Skeletal muscle tissue (tissue), 3 donors: ENCODE measurements at regions not wholly inside any gene's neighbourhood (a gene's known extent, or its start where the extent isn't known, plus 50 kb on each side); places are given as distances from the start of the nearest gene placed in this dataset.

Experiments
- H3K27ac ChIP-seq: one replicate; pipeline ENCODE4 v1.7.0; 2013; ENCODE audit warnings: mild to moderate bottlenecking, low read depth, low read length, inconsistent platforms
- H3K27me3 ChIP-seq, 3 donors: one replicate each; pipeline ENCODE4 v1.7.0; 2013; ENCODE audit warnings: low read length in 3 of 3; ENCODE audit not compliant: control insufficient read depth in 3 of 3, insufficient read depth in 3 of 3
- H3K36me3 ChIP-seq, 3 donors: one replicate each; pipeline ENCODE4 v1.7.0; 2013; ENCODE audit warnings: low read length in 3 of 3; ENCODE audit not compliant: control insufficient read depth in 3 of 3, insufficient read depth in 3 of 3
- H3K4me1 ChIP-seq, 3 donors: one replicate each; pipeline ENCODE4 v1.7.0; 2013; ENCODE audit warnings: low read length in 3 of 3, mild to moderate bottlenecking in 3 of 3; ENCODE audit not compliant: control insufficient read depth in 3 of 3, insufficient read depth in 3 of 3
- H3K4me3 ChIP-seq, 3 donors: one replicate each; pipeline ENCODE4 v1.7.0; 2013; ENCODE audit warnings: low read length in 3 of 3
- H3K9ac ChIP-seq, 3 donors: one replicate each; pipeline ENCODE4 v1.7.0; 2013; ENCODE audit warnings: low read length in 3 of 3, mild to moderate bottlenecking in 3 of 3, moderate library complexity in 2 of 3, low read depth in 1 of 3
- H3K9me3 ChIP-seq, 3 donors: one replicate each; pipeline ENCODE4 v1.7.0; 2013; ENCODE audit warnings: low read length in 3 of 3; ENCODE audit not compliant: control insufficient read depth in 3 of 3
- donor health status: Osteomylitis.

- H3K27ac ChIP-seq = no peak overlapping the region
- H3K4me3 ChIP-seq = no peak overlapping the region
- H3K4me1 ChIP-seq = no peaks in the 10 kb centered on the region
- H3K36me3 ChIP-seq = no peaks in the 10 kb centered on the region
- H3K9ac ChIP-seq = no peak overlapping the region
- H3K9me3 ChIP-seq = peaks cover 2 to 3% (median 2%) of the 10 kb centered on the region in 3 donors
- H3K27me3 ChIP-seq = no peaks in the 10 kb centered on the region
Measured at GRCh38 chr15:96086164-96086563, 244.3 kb upstream of the NR2F2 start.

GRCh38 chr15:96087180-96087884 lies 243.2 kb upstream of the NR2F2 start:
- H3K36me3 ChIP-seq = no peaks in the 10 kb centered on the region
- no peaks in the 10 kb centered on the region for H3K4me1 ChIP-seq
- peaks cover 0 to under 1% (median 0%) of the 10 kb centered on the region in 3 donors for H3K9me3 ChIP-seq
- H3K27me3 ChIP-seq = no peaks in the 10 kb centered on the region
- no peak overlapping the region for H3K27ac ChIP-seq
- H3K4me3 ChIP-seq = no peak overlapping the region
- H3K9ac ChIP-seq = no peak overlapping the region

- no peaks in the 10 kb centered on the region for H3K4me1 ChIP-seq
- no peaks in the 10 kb centered on the region for H3K27me3 ChIP-seq
- H3K9ac ChIP-seq = no peak overlapping the region
- H3K27ac ChIP-seq = no peak overlapping the region
- no peaks in the 10 kb centered on the region for H3K9me3 ChIP-seq
- H3K4me3 ChIP-seq = no peak overlapping the region
- H3K36me3 ChIP-seq = no peaks in the 10 kb centered on the region
Measured at GRCh38 chr15:96088650-96089049, 241.8 kb upstream of the NR2F2 start.

- Histone ChIP-seq H3K4me1 (no peaks in the 10 kb centered on the region), H3K4me3 (no peak overlapping the region), H3K9ac (no peak overlapping the region), H3K27ac (no peak overlapping the region), H3K9me3 (no peaks in the 10 kb centered on the region), H3K36me3 (no peaks in the 10 kb centered on the region), H3K27me3 (no peaks in the 10 kb centered on the region)
Measured at GRCh38 chr15:96089405-96090058, 241.0 kb upstream of the NR2F2 start.

GRCh38 chr15:96092186-96092585 lies 238.3 kb upstream of the NR2F2 start:
- Histone ChIP-seq H3K9me3 (no peaks in the 10 kb centered on the region), H3K27ac (no peak overlapping the region), H3K4me1 (no peaks in the 10 kb centered on the region), H3K36me3 (no peaks in the 10 kb centered on the region), H3K4me3 (no peak overlapping the region), H3K9ac (no peak overlapping the region), H3K27me3 (no peaks in the 10 kb centered on the region)

GRCh38 chr15:96093063-96093462 lies 237.4 kb upstream of the NR2F2 start:
- H3K4me3 ChIP-seq = no peak overlapping the region
- H3K27ac ChIP-seq = no peak overlapping the region
- H3K36me3 ChIP-seq = no peaks in the 10 kb centered on the region
- no peaks in the 10 kb centered on the region for H3K9me3 ChIP-seq
- H3K9ac ChIP-seq = no peak overlapping the region
- no peaks in the 10 kb centered on the region for H3K4me1 ChIP-seq
- H3K27me3 ChIP-seq = no peaks in the 10 kb centered on the region

- no peaks in the 10 kb centered on the region for H3K27me3 ChIP-seq
Measured at GRCh38 chr15:96097661-96098060, 232.8 kb upstream of the NR2F2 start.

GRCh38 chr15:96102631-96103030 lies 227.9 kb upstream of the NR2F2 start:
- H3K36me3 ChIP-seq = no peaks in the 10 kb centered on the region
- H3K9ac ChIP-seq = no peak overlapping the region
- H3K4me1 ChIP-seq = no peaks in the 10 kb centered on the region
- no peaks in the 10 kb centered on the region for H3K9me3 ChIP-seq
- H3K4me3 ChIP-seq = no peak overlapping the region
- H3K27ac ChIP-seq = no peak overlapping the region
- no peaks in the 10 kb centered on the region for H3K27me3 ChIP-seq

More at GRCh38 chr15:96097661-96098060, 232.8 kb upstream of the NR2F2 start:
- H3K9ac ChIP-seq = no peak overlapping the region
- H3K4me3 ChIP-seq = no peak overlapping the region
- H3K4me1 ChIP-seq = no peaks in the 10 kb centered on the region
- no peaks in the 10 kb centered on the region for H3K36me3 ChIP-seq
- no peak overlapping the region for H3K27ac ChIP-seq
- H3K9me3 ChIP-seq = no peaks in the 10 kb centered on the region

GRCh38 chr15:96106181-96106580 lies 224.3 kb upstream of the NR2F2 start:
- Histone ChIP-seq H3K4me3 (no peak overlapping the region), H3K4me1 (no peaks in the 10 kb centered on the region), H3K36me3 (no peaks in the 10 kb centered on the region), H3K27ac (no peak overlapping the region), H3K27me3 (no peaks in the 10 kb centered on the region), H3K9me3 (no peaks in the 10 kb centered on the region), H3K9ac (no peak overlapping the region)

- Histone ChIP-seq H3K9ac (no peak overlapping the region), H3K36me3 (no peaks in the 10 kb centered on the region), H3K4me3 (no peak overlapping the region), H3K4me1 (no peaks in the 10 kb centered on the region), H3K27ac (no peak overlapping the region), H3K27me3 (no peaks in the 10 kb centered on the region), H3K9me3 (no peaks in the 10 kb centered on the region)
Measured at GRCh38 chr15:96106628-96107027, 223.9 kb upstream of the NR2F2 start.
